Mesendoderm (in vitro differentiated cells): ENCODE measurements at regions not wholly inside any gene's neighbourhood (a gene's known extent, or its start where the extent isn't known, plus 50 kb on each side); places are given as distances from the start of the nearest gene placed in this dataset.

Experiments used
- DNase-seq: peaks from one replicate; pipeline ENCODE4 v3.0.0; 2013
- H2AK5ac ChIP-seq: 2 replicates; pipeline ENCODE4 v1.6.1; 2013; ENCODE audit warnings: low read length, inconsistent platforms
- H2BK120ac ChIP-seq: 2 replicates; pipeline ENCODE4 v1.6.1; 2013; ENCODE audit warnings: low read depth, mild to moderate bottlenecking, low read length, moderate library complexity, mixed read lengths
- H2BK15ac ChIP-seq: replicated peaks from 2 replicates; pipeline ENCODE4 v1.6.1; 2013; ENCODE audit warnings: low read depth, mild to moderate bottlenecking, moderate library complexity
- H2BK5ac ChIP-seq: 2 replicates; pipeline ENCODE4 v1.6.1; 2013; ENCODE audit warnings: low read length, inconsistent platforms
- H3K18ac ChIP-seq: 2 replicates; pipeline ENCODE4 v1.6.1; 2013; ENCODE audit warnings: mild to moderate bottlenecking, low read length, mixed read lengths
- H3K23ac ChIP-seq: one replicate; pipeline ENCODE4 v1.6.1; 2013; ENCODE audit warnings: low read length
- H3K27ac ChIP-seq: 2 replicates; pipeline ENCODE4 v1.5.1; 2013; ENCODE audit warnings: low read depth, mild to moderate bottlenecking, inconsistent platforms, low read length, moderate library complexity
- H3K27me3 ChIP-seq: 2 replicates; pipeline ENCODE4 v1.6.1; 2013; ENCODE audit warnings: low read length, control low read depth, mild to moderate bottlenecking, inconsistent platforms; ENCODE audit not compliant: insufficient read depth, poor library complexity
- H3K36me3 ChIP-seq: 2 replicates; pipeline ENCODE4 v1.6.1; 2013; ENCODE audit warnings: low read length, inconsistent platforms; ENCODE audit not compliant: control insufficient read depth, insufficient read depth
- H3K4ac ChIP-seq: one replicate; pipeline ENCODE4 v1.6.1; 2013; ENCODE audit warnings: low read depth, mild to moderate bottlenecking, low read length, moderate library complexity
- H3K4me1 ChIP-seq: 2 replicates; pipeline ENCODE4 v1.6.1; 2013; ENCODE audit warnings: low read depth, low read length, inconsistent platforms; ENCODE audit not compliant: control insufficient read depth
- H3K4me2 ChIP-seq: 2 replicates; pipeline ENCODE4 v1.6.1; 2013; ENCODE audit warnings: low read length
- H3K4me3 ChIP-seq: 2 replicates; pipeline ENCODE4 v1.5.1; 2013; ENCODE audit warnings: mild to moderate bottlenecking, low read length
- H3K56ac ChIP-seq: one replicate; pipeline ENCODE4 v1.6.1; 2013; ENCODE audit warnings: low read length
- H3K79me1 ChIP-seq: 2 replicates; pipeline ENCODE4 v1.6.1; 2013; ENCODE audit warnings: low read length, inconsistent platforms
- H3K79me2 ChIP-seq: 2 replicates; pipeline ENCODE4 v1.6.1; 2013; ENCODE audit warnings: mild to moderate bottlenecking, low read length; ENCODE audit not compliant: control insufficient read depth, insufficient read depth
- H3K9ac ChIP-seq: 2 replicates; pipeline ENCODE4 v1.6.1; 2013; ENCODE audit warnings: low read length, inconsistent platforms
- H4K5ac ChIP-seq: one replicate; pipeline ENCODE4 v1.6.1; 2013; ENCODE audit warnings: low read length
- H4K8ac ChIP-seq: one replicate; pipeline ENCODE4 v1.6.1; 2013; ENCODE audit warnings: low read depth, mild to moderate bottlenecking, control low read depth, low read length, moderate library complexity
- WGBS: extraction: QIAGEN DNeasy Blood & Tissue Kit; methylation state at CpG from one replicate; pipeline ENCODE4 v1.1.7; 2013; ENCODE audit warnings: low lambda C conversion rate, missing lambda C conversion rate; ENCODE audit not compliant: insufficient coverage; ENCODE audit errors: extremely low coverage; 5-methylcytosine and 5-hydroxymethylcytosine counted together

GRCh38 chr5:169411786-169412430 lies 111.0 kb upstream of the SLIT3 start:
- Histone ChIP-seq H3K27ac (no peak overlapping the region), H2BK5ac (no peak overlapping the region), H3K4me3 (no peak overlapping the region), H2AK5ac (no peak overlapping the region), H3K9ac (no peak overlapping the region), H4K8ac (no peak overlapping the region), H3K18ac (no peak overlapping the region), H4K5ac (no peak overlapping the region), H3K27me3 (no peaks in the 10 kb centered on the region), H2BK120ac (no peak overlapping the region), H3K79me1 (no peaks in the 10 kb centered on the region), H2BK15ac (no peak overlapping the region), H3K36me3 (no peaks in the 10 kb centered on the region), H3K23ac (no peak overlapping the region), H3K4me1 (no peaks in the 10 kb centered on the region), H3K4me2 (no peak overlapping the region), H3K56ac (no peak overlapping the region), H3K79me2 (no peaks in the 10 kb centered on the region), H3K4ac (no peak overlapping the region)
- WGBS = no CpG with 5 or more reads among the region's 1 CpG
- DNase-seq = no peak

- Histone ChIP-seq H2AK5ac (no peak overlapping the region), H3K4me2 (no peak overlapping the region), H3K4me1 (no peaks in the 10 kb centered on the region), H3K4me3 (no peak overlapping the region), H3K27ac (no peak overlapping the region), H3K9ac (no peak overlapping the region), H3K27me3 (no peaks in the 10 kb centered on the region), H4K5ac (no peak overlapping the region), H3K79me1 (no peaks in the 10 kb centered on the region), H3K23ac (no peak overlapping the region), H2BK120ac (no peak overlapping the region), H4K8ac (no peak overlapping the region), H3K56ac (no peak overlapping the region), H3K18ac (no peak overlapping the region), H2BK5ac (no peak overlapping the region), H3K4ac (no peak overlapping the region), H3K79me2 (no peaks in the 10 kb centered on the region), H2BK15ac (no peak overlapping the region), H3K36me3 (no peaks in the 10 kb centered on the region)
- DNase-seq = no peak
- no CpG with 5 or more reads among the region's 6 CpGs for WGBS
These were observed 110.3 kb upstream of the SLIT3 start for GRCh38 chr5:169410996-169411783.

GRCh38 chr5:169408731-169409130 lies 107.8 kb upstream of the SLIT3 start:
- H3K4me2 ChIP-seq = no peak overlapping the region
- H3K79me2 ChIP-seq = no peaks in the 10 kb centered on the region
- WGBS = no CpG with 5 or more reads among the region's 1 CpG
- no peaks in the 10 kb centered on the region for H3K4me1 ChIP-seq
- H4K8ac ChIP-seq = no peak overlapping the region
- H2AK5ac ChIP-seq = no peak overlapping the region
- no peak overlapping the region for H3K27ac ChIP-seq
- no peak overlapping the region for H2BK5ac ChIP-seq
- H3K4me3 ChIP-seq = no peak overlapping the region
- H3K36me3 ChIP-seq = no peaks in the 10 kb centered on the region
- H3K23ac ChIP-seq = no peak overlapping the region
- H4K5ac ChIP-seq = no peak overlapping the region
- no peaks in the 10 kb centered on the region for H3K79me1 ChIP-seq
- no peak overlapping the region for H2BK15ac ChIP-seq
- DNase-seq = no peak
- H2BK120ac ChIP-seq = no peak overlapping the region
- no peak overlapping the region for H3K9ac ChIP-seq
- no peak overlapping the region for H3K56ac ChIP-seq
- H3K27me3 ChIP-seq = no peaks in the 10 kb centered on the region
- H3K18ac ChIP-seq = no peak overlapping the region
- H3K4ac ChIP-seq = no peak overlapping the region

GRCh38 chr5:169408171-169408570 lies 107.2 kb upstream of the SLIT3 start:
- DNase-seq = no peak
- H3K18ac ChIP-seq = no peak overlapping the region
- H3K23ac ChIP-seq = no peak overlapping the region
- H3K4me2 ChIP-seq = no peak overlapping the region
- no peak overlapping the region for H3K4ac ChIP-seq
- H2BK5ac ChIP-seq = no peak overlapping the region
- WGBS = no CpG with 5 or more reads among the region's 4 CpGs
- no peaks in the 10 kb centered on the region for H3K79me1 ChIP-seq
- no peak overlapping the region for H4K5ac ChIP-seq
- H3K4me3 ChIP-seq = no peak overlapping the region
- H3K27ac ChIP-seq = no peak overlapping the region
- no peak overlapping the region for H2AK5ac ChIP-seq
- H3K56ac ChIP-seq = no peak overlapping the region
- H3K9ac ChIP-seq = no peak overlapping the region
- no peaks in the 10 kb centered on the region for H3K27me3 ChIP-seq
- H2BK120ac ChIP-seq = no peak overlapping the region
- H3K36me3 ChIP-seq = no peaks in the 10 kb centered on the region
- H2BK15ac ChIP-seq = no peak overlapping the region
- H3K79me2 ChIP-seq = no peaks in the 10 kb centered on the region
- H3K4me1 ChIP-seq = no peaks in the 10 kb centered on the region
- no peak overlapping the region for H4K8ac ChIP-seq

GRCh38 chr5:169404223-169404622 lies 103.3 kb upstream of the SLIT3 start:
- H3K4me3 ChIP-seq = no peak overlapping the region
- H2BK15ac ChIP-seq = no peak overlapping the region
- no peak overlapping the region for H3K23ac ChIP-seq
- H3K27ac ChIP-seq = no peak overlapping the region
- H2BK5ac ChIP-seq = no peak overlapping the region
- DNase-seq = no peak
- no peaks in the 10 kb centered on the region for H3K79me2 ChIP-seq
- H3K36me3 ChIP-seq = no peaks in the 10 kb centered on the region
- H3K56ac ChIP-seq = no peak overlapping the region
- no peak overlapping the region for H3K4ac ChIP-seq
- no peaks in the 10 kb centered on the region for H3K79me1 ChIP-seq
- no peak overlapping the region for H3K18ac ChIP-seq
- no CpG with 5 or more reads among the region's 3 CpGs for WGBS
- no peak overlapping the region for H3K4me2 ChIP-seq
- no peak overlapping the region for H2BK120ac ChIP-seq
- H3K9ac ChIP-seq = no peak overlapping the region
- H2AK5ac ChIP-seq = no peak overlapping the region
- no peak overlapping the region for H4K8ac ChIP-seq
- no peaks in the 10 kb centered on the region for H3K4me1 ChIP-seq
- no peaks in the 10 kb centered on the region for H3K27me3 ChIP-seq
- no peak overlapping the region for H4K5ac ChIP-seq
